Nephron (organoid): ENCODE measurements at regions not wholly inside any gene's neighbourhood (a gene's known extent, or its start where the extent isn't known, plus 50 kb on each side); places are given as distances from the start of the nearest gene placed in this dataset.

Experiments
- H3K27ac Mint-ChIP-seq, 3 experiments: 2 replicates each; pipeline ENCODE4 v1.8.0; 2020; ENCODE audit warnings: mixed read lengths in 3 of 3, mild to moderate bottlenecking in 2 of 3, moderate library complexity in 1 of 3
- H3K27me3 Mint-ChIP-seq: 2 replicates; pipeline ENCODE4 v1.8.0; 2021; ENCODE audit warnings: low read depth, mild to moderate bottlenecking, moderate library complexity, mixed read lengths
- H3K36me3 Mint-ChIP-seq: 2 replicates; pipeline ENCODE4 v1.8.0; 2020; ENCODE audit warnings: low read depth, mixed read lengths
- H3K4me1 Mint-ChIP-seq: 2 replicates; pipeline ENCODE4 v1.8.0; 2020; ENCODE audit warnings: mixed read lengths
- H3K4me3 Mint-ChIP-seq, 3 experiments: 2 replicates each; pipeline ENCODE4 v1.8.0; 2020; ENCODE audit warnings: mild to moderate bottlenecking in 3 of 3, mixed read lengths in 3 of 3, moderate library complexity in 2 of 3
- H3K9me3 Mint-ChIP-seq: 2 replicates; pipeline ENCODE4 v1.8.0; 2020; ENCODE audit warnings: mixed read lengths
- CTCF ChIP-seq, 3 experiments: fragments of 200-600 bp; sonication (generic); IDR thresholded peaks; one replicate each; pipeline ENCODE4 v1.5.0; 2021; ENCODE audit warnings: antibody characterized with exemption in 3 of 3; ENCODE audit not compliant: unreplicated experiment in 3 of 3

GRCh38 chr4:60326735-60327134, 873.4 kb upstream of the ADGRL3 start:
- Mint-ChIP-seq H3K27me3 (no peaks in the 10 kb centered on the region), H3K36me3 (no peaks in the 10 kb centered on the region), H3K4me1 (peaks cover 5% of the 10 kb centered on the region), H3K9me3 (no peaks in the 10 kb centered on the region), H3K27ac (no peak overlapping the region), H3K4me3 (no peak overlapping the region)
- no peak for TF ChIP-seq CTCF (IDR thresholded peaks at IDR 0.05; ENCODE audit: unreplicated experiment in 3 of 3)

GRCh38 chr4:60327651-60328050, 872.5 kb upstream of the ADGRL3 start:
- TF ChIP-seq CTCF (IDR thresholded peaks at IDR 0.05; ENCODE audit: unreplicated experiment in 3 of 3) = no peak
- Mint-ChIP-seq H3K27ac (no peak overlapping the region), H3K36me3 (no peaks in the 10 kb centered on the region), H3K9me3 (no peaks in the 10 kb centered on the region), H3K27me3 (no peaks in the 10 kb centered on the region), H3K4me1 (peaks cover 5% of the 10 kb centered on the region), H3K4me3 (no peak overlapping the region)

GRCh38 chr4:60344908-60345307, 855.2 kb upstream of the ADGRL3 start:
- Mint-ChIP-seq H3K4me3 (no peak overlapping the region), H3K36me3 (no peaks in the 10 kb centered on the region)

GRCh38 chr4:60345392-60345791, 854.7 kb upstream of the ADGRL3 start:
- TF ChIP-seq CTCF (IDR thresholded peaks at IDR 0.05; ENCODE audit: unreplicated experiment in 3 of 3) = no peak
- peak overlapping the region in 1 of 3 experiments; percentile 78 for H3K27ac Mint-ChIP-seq
- peaks cover 10% of the 10 kb centered on the region for H3K4me1 Mint-ChIP-seq
- H3K27me3 Mint-ChIP-seq = no peaks in the 10 kb centered on the region
- H3K4me3 Mint-ChIP-seq = no peak overlapping the region
- H3K9me3 Mint-ChIP-seq = no peaks in the 10 kb centered on the region
- H3K36me3 Mint-ChIP-seq = no peaks in the 10 kb centered on the region

More at GRCh38 chr4:60344908-60345307, 855.2 kb upstream of the ADGRL3 start:
- Mint-ChIP-seq H3K27me3 (no peaks in the 10 kb centered on the region), H3K9me3 (no peaks in the 10 kb centered on the region), H3K4me1 (peaks cover 10% of the 10 kb centered on the region), H3K27ac (peak overlapping the region in 1 of 3 experiments; percentile 78)
- TF ChIP-seq CTCF (IDR thresholded peaks at IDR 0.05; ENCODE audit: unreplicated experiment in 3 of 3) = no peak

GRCh38 chr4:60359746-60360367, 840.3 kb upstream of the ADGRL3 start:
- Mint-ChIP-seq H3K27ac (no peak overlapping the region), H3K27me3 (no peaks in the 10 kb centered on the region), H3K36me3 (no peaks in the 10 kb centered on the region), H3K9me3 (peaks cover 11% of the 10 kb centered on the region), H3K4me1 (no peaks in the 10 kb centered on the region), H3K4me3 (no peak overlapping the region)
- no peak for TF ChIP-seq CTCF (IDR thresholded peaks at IDR 0.05; ENCODE audit: unreplicated experiment in 3 of 3)

GRCh38 chr4:60365176-60365575, 835.0 kb upstream of the ADGRL3 start:
- no peaks in the 10 kb centered on the region for H3K27me3 Mint-ChIP-seq
- peaks cover 8% of the 10 kb centered on the region for H3K9me3 Mint-ChIP-seq

More at GRCh38 chr4:60365176-60365575, 835.0 kb upstream of the ADGRL3 start:
- Mint-ChIP-seq H3K27ac (no peak overlapping the region), H3K4me3 (no peak overlapping the region), H3K36me3 (no peaks in the 10 kb centered on the region), H3K4me1 (no peaks in the 10 kb centered on the region)
- no peak for TF ChIP-seq CTCF (IDR thresholded peaks at IDR 0.05; ENCODE audit: unreplicated experiment in 3 of 3)
